ENCODE measurements at regions not wholly inside any gene's neighbourhood (a gene's known extent, or its start where the extent isn't known, plus 50 kb on each side); places are given as distances from the start of the nearest gene placed in this dataset.

DNA sequence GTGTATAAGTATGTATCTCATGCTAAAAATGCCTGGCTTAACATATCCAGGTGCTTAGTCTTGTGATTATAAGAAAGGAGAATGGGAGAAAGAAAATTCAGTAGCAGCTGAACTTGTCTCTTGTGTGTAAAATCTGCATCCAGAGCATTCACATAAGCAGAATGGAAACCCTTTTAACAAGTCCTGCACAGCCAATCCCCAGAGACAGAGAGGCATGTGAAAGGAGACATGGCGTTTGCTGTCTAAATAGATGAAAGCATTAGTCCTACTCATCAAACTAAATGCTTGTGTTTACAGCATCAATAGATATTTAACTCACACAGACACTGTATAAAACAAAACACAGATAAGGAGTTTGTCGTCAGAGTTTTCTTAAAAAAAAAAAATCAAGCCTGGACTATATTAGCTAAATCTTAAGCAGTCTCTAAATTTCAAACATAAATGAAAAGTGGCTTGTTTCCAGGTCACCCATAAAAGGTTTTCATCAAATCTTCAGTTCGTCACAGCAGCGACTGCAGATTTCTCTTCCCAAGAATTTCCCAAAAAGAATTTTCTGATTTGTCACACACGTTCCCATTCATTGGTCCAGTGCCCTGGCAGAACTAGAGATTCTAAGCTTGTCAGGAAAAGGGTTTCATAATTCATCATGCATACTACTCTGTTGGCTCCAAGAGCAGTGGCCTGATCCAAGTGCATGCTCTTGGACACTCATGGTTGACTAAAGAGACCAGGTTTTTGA is 249.2 kb downstream of the BTG1 start:
- TF ChIP-seq JUND (IDR thresholded peaks at IDR 0.05), result no peak
- TF ChIP-seq, protein P1, sequence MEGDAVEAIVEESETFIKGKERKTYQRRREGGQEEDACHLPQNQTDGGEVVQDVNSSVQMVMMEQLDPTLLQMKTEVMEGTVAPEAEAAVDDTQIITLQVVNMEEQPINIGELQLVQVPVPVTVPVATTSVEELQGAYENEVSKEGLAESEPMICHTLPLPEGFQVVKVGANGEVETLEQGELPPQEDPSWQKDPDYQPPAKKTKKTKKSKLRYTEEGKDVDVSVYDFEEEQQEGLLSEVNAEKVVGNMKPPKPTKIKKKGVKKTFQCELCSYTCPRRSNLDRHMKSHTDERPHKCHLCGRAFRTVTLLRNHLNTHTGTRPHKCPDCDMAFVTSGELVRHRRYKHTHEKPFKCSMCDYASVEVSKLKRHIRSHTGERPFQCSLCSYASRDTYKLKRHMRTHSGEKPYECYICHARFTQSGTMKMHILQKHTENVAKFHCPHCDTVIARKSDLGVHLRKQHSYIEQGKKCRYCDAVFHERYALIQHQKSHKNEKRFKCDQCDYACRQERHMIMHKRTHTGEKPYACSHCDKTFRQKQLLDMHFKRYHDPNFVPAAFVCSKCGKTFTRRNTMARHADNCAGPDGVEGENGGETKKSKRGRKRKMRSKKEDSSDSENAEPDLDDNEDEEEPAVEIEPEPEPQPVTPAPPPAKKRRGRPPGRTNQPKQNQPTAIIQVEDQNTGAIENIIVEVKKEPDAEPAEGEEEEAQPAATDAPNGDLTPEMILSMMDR (IDR thresholded peaks at IDR 0.05; ENCODE audit: low read depth, low read length, missing input control), result no peak
- no peak for TF ChIP-seq TAF1 (conservative IDR thresholded peaks at IDR 0.05)
- TF ChIP-seq, protein P2, sequence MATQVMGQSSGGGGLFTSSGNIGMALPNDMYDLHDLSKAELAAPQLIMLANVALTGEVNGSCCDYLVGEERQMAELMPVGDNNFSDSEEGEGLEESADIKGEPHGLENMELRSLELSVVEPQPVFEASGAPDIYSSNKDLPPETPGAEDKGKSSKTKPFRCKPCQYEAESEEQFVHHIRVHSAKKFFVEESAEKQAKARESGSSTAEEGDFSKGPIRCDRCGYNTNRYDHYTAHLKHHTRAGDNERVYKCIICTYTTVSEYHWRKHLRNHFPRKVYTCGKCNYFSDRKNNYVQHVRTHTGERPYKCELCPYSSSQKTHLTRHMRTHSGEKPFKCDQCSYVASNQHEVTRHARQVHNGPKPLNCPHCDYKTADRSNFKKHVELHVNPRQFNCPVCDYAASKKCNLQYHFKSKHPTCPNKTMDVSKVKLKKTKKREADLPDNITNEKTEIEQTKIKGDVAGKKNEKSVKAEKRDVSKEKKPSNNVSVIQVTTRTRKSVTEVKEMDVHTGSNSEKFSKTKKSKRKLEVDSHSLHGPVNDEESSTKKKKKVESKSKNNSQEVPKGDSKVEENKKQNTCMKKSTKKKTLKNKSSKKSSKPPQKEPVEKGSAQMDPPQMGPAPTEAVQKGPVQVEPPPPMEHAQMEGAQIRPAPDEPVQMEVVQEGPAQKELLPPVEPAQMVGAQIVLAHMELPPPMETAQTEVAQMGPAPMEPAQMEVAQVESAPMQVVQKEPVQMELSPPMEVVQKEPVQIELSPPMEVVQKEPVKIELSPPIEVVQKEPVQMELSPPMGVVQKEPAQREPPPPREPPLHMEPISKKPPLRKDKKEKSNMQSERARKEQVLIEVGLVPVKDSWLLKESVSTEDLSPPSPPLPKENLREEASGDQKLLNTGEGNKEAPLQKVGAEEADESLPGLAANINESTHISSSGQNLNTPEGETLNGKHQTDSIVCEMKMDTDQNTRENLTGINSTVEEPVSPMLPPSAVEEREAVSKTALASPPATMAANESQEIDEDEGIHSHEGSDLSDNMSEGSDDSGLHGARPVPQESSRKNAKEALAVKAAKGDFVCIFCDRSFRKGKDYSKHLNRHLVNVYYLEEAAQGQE (IDR thresholded peaks at IDR 0.05), result no peak
- TF ChIP-seq, protein P3, sequence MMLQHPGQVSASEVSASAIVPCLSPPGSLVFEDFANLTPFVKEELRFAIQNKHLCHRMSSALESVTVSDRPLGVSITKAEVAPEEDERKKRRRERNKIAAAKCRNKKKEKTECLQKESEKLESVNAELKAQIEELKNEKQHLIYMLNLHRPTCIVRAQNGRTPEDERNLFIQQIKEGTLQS (IDR thresholded peaks at IDR 0.05), result no peak
- no peak for TF ChIP-seq YY1 (IDR thresholded peaks at IDR 0.05)
- TF ChIP-seq, protein P4, sequence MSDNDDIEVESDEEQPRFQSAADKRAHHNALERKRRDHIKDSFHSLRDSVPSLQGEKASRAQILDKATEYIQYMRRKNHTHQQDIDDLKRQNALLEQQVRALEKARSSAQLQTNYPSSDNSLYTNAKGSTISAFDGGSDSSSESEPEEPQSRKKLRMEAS (IDR thresholded peaks at IDR 0.05), result no peak
- TF ChIP-seq EGR1 (IDR thresholded peaks at IDR 0.05; ENCODE audit: low read depth in 2 of 2), result no peak
- peak in 1 of 2 donors; percentile 10 for TF ChIP-seq RAD21 (IDR thresholded peaks at IDR 0.05)

Data from liver (tissue), 3 donors.